Keratinocyte (primary cell): ENCODE measurements at regions not wholly inside any gene's neighbourhood (a gene's known extent, or its start where the extent isn't known, plus 50 kb on each side); places are given as distances from the start of the nearest gene placed in this dataset.

Experiments used
- DNase-seq: peaks from one replicate; pipeline ENCODE4 v3.0.0-alpha.2; 2011; ENCODE audit warnings: low read depth, missing footprints, low spot score
- FAIRE-seq: peaks from 2 replicates; lab custom pipeline; 2011; peaks lifted over from hg19 to GRCh38; lab: Jason Lieb, UNC
- H2AFZ ChIP-seq: 2 replicates; pipeline ENCODE4 v1.6.0; 2012; ENCODE audit warnings: low read length, control low read depth, inconsistent platforms; ENCODE audit not compliant: control insufficient read depth
- H3K27ac ChIP-seq: 2 replicates; pipeline ENCODE4 v1.5.1; 2011; ENCODE audit warnings: low read length; ENCODE audit not compliant: control insufficient read depth, insufficient read depth
- H3K27me3 ChIP-seq: 3 replicates; pipeline ENCODE4 v1.6.0; 2011; ENCODE audit warnings: low read length; ENCODE audit not compliant: control insufficient read depth, insufficient read depth; ENCODE audit errors: extremely low read depth
- H3K36me3 ChIP-seq, 2 experiments: 2 replicates in 1 of 2; 3 replicates in 1 of 2; pipeline ENCODE4 v1.5.1; 2011; ENCODE audit warnings: low read length in 2 of 2, mild to moderate bottlenecking in 1 of 2; ENCODE audit not compliant: control insufficient read depth in 2 of 2, insufficient read depth in 2 of 2; ENCODE audit errors: extremely low read depth in 1 of 2
- H3K4me1 ChIP-seq: 3 replicates; pipeline ENCODE4 v1.5.1; 2011; ENCODE audit warnings: low read length; ENCODE audit not compliant: control insufficient read depth, insufficient read depth; ENCODE audit errors: extremely low read depth
- H3K4me2 ChIP-seq: 3 replicates; pipeline ENCODE4 v1.6.0; 2011; ENCODE audit warnings: low read depth, low read length; ENCODE audit not compliant: control insufficient read depth, insufficient read depth; ENCODE audit errors: extremely low read depth
- H3K4me3 ChIP-seq, 3 experiments: fragments of 200-600 bp in 1 of 3; sonication (generic) in 1 of 3; 2 replicates in 2 of 3; 3 replicates in 1 of 3; pipeline ENCODE4 v1.5.1; 2011 to 2016; ENCODE audit warnings: low read length in 3 of 3, mild to moderate bottlenecking in 3 of 3, control low read depth in 2 of 3, inconsistent platforms in 1 of 3, low read depth in 1 of 3, mixed read lengths in 1 of 3, mixed run types in 1 of 3, moderate library complexity in 1 of 3; ENCODE audit not compliant: control insufficient read depth in 2 of 3, insufficient read depth in 2 of 3; ENCODE audit errors: extremely low read depth in 1 of 3
- H3K79me2 ChIP-seq: 2 replicates; pipeline ENCODE4 v1.6.0; 2012; ENCODE audit warnings: low read length; ENCODE audit not compliant: control insufficient read depth, insufficient read depth
- H3K9ac ChIP-seq: 3 replicates; pipeline ENCODE4 v1.6.0; 2011; ENCODE audit warnings: low read length; ENCODE audit not compliant: control insufficient read depth, insufficient read depth; ENCODE audit errors: extremely low read depth
- H3K9me1 ChIP-seq: 3 replicates; pipeline ENCODE4 v1.6.0; 2011; ENCODE audit warnings: low read length; ENCODE audit not compliant: control insufficient read depth, insufficient read depth; ENCODE audit errors: extremely low read depth
- H3K9me3 ChIP-seq: 2 replicates; pipeline ENCODE4 v1.5.1; 2012; ENCODE audit warnings: low read depth, low read length; ENCODE audit not compliant: control insufficient read depth
- H4K20me1 ChIP-seq: 3 replicates; pipeline ENCODE4 v1.6.0; 2011; ENCODE audit warnings: low read length; ENCODE audit not compliant: control insufficient read depth, insufficient read depth; ENCODE audit errors: extremely low read depth
- CTCF ChIP-seq, 3 experiments: IDR thresholded peaks in 1 of 3; conservative IDR thresholded peaks in 1 of 3; optimal IDR thresholded peaks in 1 of 3; 2 replicates in 2 of 3; 3 replicates in 1 of 3; pipeline versions ENCODE3 to v1.5.1; 2011; ENCODE audit warnings: low read length in 3 of 3, mild to moderate bottlenecking in 3 of 3, moderate library complexity in 2 of 3, control low read depth in 1 of 3, inconsistent platforms in 1 of 3; ENCODE audit not compliant: insufficient read depth in 2 of 3; ENCODE audit errors: extremely low read depth in 1 of 3
- EZH2 ChIP-seq: IDR thresholded peaks from one replicate; pipeline ENCODE4 v1.6.1; 2012; ENCODE audit warnings: inconsistent platforms, mild to moderate bottlenecking, low read length, moderate library complexity
- dilution Hi-C: fragments of 300-500 bp; cut with MboI; formaldehyde crosslinking; loops from one replicate; pipeline ENCODE4 v1.7.0; 2020; ENCODE audit warnings: low sequenced_read_pairs; ENCODE audit not compliant: extremely low pct_ligation_motif_present

DNA sequence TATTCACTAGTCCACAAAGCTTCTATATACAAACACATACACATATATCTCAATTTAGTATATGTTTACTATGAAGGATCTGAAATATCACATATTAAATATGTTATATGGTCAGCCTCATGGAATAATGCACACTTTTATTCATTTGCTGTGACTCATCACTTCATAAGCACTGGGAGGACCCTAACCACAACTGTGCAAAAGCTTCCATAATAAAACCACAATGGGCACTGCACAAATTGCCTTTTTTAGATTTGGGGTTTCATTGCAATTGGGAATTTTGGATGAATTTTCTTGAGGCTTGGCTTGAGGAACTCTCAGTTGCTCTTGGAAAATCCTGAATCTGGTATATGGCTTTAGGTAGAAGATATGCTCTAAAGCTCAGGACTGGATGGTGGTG lies 399.4 kb downstream of the C12orf75 start:
- no peaks in the 10 kb centered on the region for H3K9me3 ChIP-seq
- no peaks in the 10 kb centered on the region for H3K36me3 ChIP-seq
- H3K79me2 ChIP-seq, result no peaks in the 10 kb centered on the region
- DNase-seq, result no peak
- H3K9ac ChIP-seq, result no peak overlapping the region
- TF ChIP-seq EZH2, result no peak
- no peaks in the 10 kb centered on the region for H3K27me3 ChIP-seq
- FAIRE-seq, result no peak
- H3K27ac ChIP-seq, result no peak overlapping the region
- no peaks in the 10 kb centered on the region for H3K4me1 ChIP-seq
- H3K9me1 ChIP-seq, result no peaks in the 10 kb centered on the region
- no peak overlapping the region for H2AFZ ChIP-seq
- H3K4me2 ChIP-seq, result no peak overlapping the region
- H3K4me3 ChIP-seq, result no peak overlapping the region
- no peaks in the 10 kb centered on the region for H4K20me1 ChIP-seq
- dilution Hi-C loops, result no loop called here

- no peaks in the 10 kb centered on the region for H3K79me2 ChIP-seq
- FAIRE-seq (no peak), DNase-seq (no peak)
- H4K20me1 ChIP-seq, result no peaks in the 10 kb centered on the region
- no peak overlapping the region for H3K4me3 ChIP-seq
- H3K9me1 ChIP-seq, result no peaks in the 10 kb centered on the region
- H3K27me3 ChIP-seq, result no peaks in the 10 kb centered on the region
- H3K4me1 ChIP-seq, result no peaks in the 10 kb centered on the region
- no peak for TF ChIP-seq CTCF (optimal IDR thresholded peaks at IDR 0.05 in 1 of 3, IDR thresholded peaks at IDR 0.05 in 1 of 3, conservative IDR thresholded peaks at IDR 0.05 in 1 of 3; ENCODE audit: extremely low read depth in 1 of 3, insufficient read depth in 2 of 3, low read length in 3 of 3)
- no peak for TF ChIP-seq EZH2
- no peaks in the 10 kb centered on the region for H3K36me3 ChIP-seq
- no peak overlapping the region for H3K4me2 ChIP-seq
- H3K27ac ChIP-seq, result no peak overlapping the region
- no peak overlapping the region for H2AFZ ChIP-seq
- dilution Hi-C loops, result no loop called here
- no peak overlapping the region for H3K9ac ChIP-seq
- no peaks in the 10 kb centered on the region for H3K9me3 ChIP-seq
Measured at GRCh38 chr12:105733579-105733978, 403.1 kb downstream of the C12orf75 start.

DNA sequence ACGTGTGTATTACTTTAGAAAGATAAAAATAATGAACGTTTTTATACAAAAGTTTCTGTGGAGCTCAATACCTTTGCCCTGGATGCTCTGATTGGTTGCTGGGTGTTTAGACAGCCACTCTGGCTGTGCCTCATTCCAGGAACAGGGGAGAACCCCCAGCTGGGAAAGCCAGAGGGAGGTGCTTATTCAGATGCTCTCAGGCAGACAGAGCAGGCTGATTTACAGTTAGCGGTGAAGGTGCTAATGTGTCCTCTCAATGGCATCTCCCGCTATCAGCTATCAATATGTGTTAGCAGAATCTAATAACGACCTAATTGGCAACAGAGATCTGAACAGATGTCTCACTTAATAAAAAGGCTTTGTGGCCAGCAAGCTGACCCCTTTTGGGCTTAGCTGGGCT lies 402.3 kb downstream of the NUAK1 start:
- Histone ChIP-seq H2AFZ (no peak overlapping the region), H3K79me2 (no peaks in the 10 kb centered on the region), H3K9ac (no peak overlapping the region), H3K4me3 (no peak overlapping the region), H4K20me1 (no peaks in the 10 kb centered on the region), H3K27me3 (no peaks in the 10 kb centered on the region), H3K9me1 (no peaks in the 10 kb centered on the region), H3K9me3 (no peaks in the 10 kb centered on the region), H3K36me3 (no peaks in the 10 kb centered on the region), H3K27ac (no peak overlapping the region), H3K4me2 (no peak overlapping the region), H3K4me1 (peaks cover 7% of the 10 kb centered on the region)
- no peak for TF ChIP-seq CTCF (optimal IDR thresholded peaks at IDR 0.05 in 1 of 3, IDR thresholded peaks at IDR 0.05 in 1 of 3, conservative IDR thresholded peaks at IDR 0.05 in 1 of 3; ENCODE audit: extremely low read depth in 1 of 3, insufficient read depth in 2 of 3, low read length in 3 of 3)
- no peak for TF ChIP-seq EZH2
- DNase-seq (no peak), FAIRE-seq (no peak)
- dilution Hi-C loops, result no loop called here
